ENCODE measurements at regions not wholly inside any gene's neighbourhood (a gene's known extent, or its start where the extent isn't known, plus 50 kb on each side); places are given as distances from the start of the nearest gene placed in this dataset.
A peak's percentile ranks its signal among the peaks of the same experiment; 100 is the strongest.

DNA sequence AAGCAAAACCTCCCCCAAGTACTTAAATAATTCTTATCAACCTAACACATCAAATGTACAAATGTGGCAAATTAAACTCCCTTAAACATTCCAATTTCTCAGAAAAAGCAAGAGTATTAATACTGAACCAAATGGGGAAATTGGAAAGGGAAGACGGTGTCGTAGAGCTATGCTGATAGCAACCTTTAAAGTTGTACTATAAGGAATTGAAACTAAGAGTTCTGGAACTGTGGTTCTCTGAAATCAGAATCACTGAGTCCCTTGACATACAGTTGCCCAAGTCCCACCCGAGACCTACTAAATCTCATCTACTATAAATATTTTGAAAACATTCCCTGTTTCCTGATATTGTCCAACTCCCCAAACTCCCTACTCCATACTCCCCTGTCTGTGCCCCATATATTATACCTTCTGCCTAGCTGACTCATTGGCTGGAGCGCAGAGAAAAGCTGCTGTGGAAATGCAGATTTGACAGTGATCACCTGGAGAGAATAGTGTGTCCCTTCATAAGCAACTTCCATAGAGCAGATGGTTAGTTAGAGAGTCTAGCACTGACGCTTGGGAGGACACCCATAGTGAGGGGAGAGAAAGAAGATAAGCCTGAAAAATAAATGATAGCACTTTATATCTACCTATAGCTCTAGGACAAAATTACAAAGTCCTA lies 51.4 kb upstream of the ITM2B start:
- no peak for DNase-seq (ENCODE audit: low read depth in 4 of 4, low spot score in 1 of 4)

DNA sequence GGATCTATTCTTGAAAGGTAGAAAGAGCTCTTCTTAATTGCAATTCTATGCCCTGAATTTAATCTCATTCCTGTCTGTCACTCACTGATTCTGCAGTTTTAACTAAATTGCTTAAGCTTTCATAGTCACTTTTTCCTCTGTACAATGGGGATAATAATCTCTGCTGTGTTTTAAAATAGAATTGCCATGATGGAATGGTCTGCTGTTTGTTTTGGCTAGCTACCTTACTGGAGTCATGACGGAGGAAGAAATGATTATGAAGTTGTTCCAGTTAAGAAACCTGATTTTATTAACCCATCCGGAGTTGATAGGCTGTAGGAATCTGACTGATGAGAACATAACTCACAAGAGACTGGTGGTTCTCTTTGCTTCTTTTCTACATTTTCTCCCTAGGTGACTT lies 54.9 kb upstream of the ITM2B start:
- no peak for DNase-seq (ENCODE audit: low read depth in 4 of 4, low spot score in 1 of 4)

DNA sequence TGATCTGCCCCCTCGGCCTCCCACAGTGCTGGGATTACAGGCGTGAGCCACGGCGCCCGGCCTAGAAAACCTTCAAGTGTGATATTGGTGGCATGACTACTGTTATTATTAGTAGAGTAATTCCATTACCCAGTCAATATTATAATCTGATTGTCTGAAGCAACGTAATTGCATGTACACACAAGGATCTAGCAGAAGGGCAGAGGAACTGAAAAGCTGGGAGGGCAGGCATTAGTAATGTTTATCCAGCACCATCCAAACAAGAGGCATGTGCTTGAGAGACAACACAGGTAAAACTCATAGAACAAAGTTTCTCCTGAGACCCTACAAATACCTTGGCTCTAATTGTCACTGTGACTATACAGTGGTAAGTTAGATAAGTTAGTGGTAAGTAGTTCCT lies 56.2 kb upstream of the ITM2B start:
- no peak for DNase-seq (ENCODE audit: low read depth in 4 of 4, low spot score in 1 of 4)

DNA sequence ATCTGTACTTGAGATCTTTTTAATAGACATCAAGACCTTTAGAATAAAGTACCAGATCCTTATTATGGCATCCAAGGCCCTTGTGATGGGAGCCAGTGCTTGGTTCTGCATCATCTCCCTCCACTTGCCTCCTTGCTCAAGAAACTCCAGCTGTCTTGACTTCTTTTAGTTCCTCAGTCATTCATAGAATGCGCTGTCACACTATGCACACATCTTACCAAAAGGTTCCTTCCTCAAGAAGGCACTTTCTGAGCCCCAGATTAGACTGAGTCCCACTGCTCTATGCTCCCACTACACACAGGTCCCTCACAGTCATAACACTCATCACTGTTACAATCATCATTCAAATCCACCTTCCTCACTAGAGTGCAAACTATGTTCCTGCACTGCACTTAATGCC lies 57.8 kb upstream of the ITM2B start:
- DNase-seq (ENCODE audit: low read depth in 4 of 4, low spot score in 1 of 4) = no peak

DNA sequence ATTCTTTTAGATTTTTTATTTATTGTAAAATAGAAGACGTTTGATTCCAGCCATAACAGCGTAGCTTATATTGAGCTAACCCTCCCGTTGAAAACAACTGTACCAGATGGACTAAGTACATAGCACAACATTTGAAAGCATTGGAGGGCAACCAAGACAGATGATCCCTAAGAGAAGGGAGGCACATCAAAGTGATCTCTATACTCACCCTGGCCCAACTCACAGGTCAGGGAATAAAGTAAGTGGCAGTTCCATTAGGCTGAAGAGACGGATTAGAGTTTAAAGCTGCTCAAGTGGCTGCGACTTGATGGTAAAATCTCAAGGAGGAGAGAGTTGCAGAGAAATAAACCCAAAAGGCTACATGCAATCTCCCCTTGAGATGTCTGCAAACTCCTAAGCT lies 65.1 kb upstream of the ITM2B start:
- no peak for DNase-seq (ENCODE audit: low read depth in 4 of 4, low spot score in 1 of 4)

DNA sequence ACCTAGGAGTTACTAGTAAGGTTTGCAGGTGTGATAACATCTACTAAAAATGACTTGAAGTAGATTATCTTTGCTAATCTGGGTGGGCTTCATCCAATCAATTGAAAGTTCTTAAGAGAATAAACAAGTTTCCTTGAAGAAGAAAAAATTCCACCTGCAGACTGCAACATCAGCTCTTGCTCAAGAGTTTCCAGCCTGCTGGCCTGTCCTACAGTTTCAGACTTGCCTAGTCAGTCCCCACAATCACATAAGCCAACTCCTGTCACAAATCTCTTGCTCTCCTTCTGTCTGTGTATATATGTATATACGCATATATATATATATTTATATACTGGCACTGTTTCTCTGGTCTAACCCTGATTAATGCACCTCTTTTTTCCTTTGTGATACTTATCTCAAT lies 67.3 kb upstream of the ITM2B start:
- DNase-seq (ENCODE audit: low read depth in 4 of 4, low spot score in 1 of 4) = no peak

DNA sequence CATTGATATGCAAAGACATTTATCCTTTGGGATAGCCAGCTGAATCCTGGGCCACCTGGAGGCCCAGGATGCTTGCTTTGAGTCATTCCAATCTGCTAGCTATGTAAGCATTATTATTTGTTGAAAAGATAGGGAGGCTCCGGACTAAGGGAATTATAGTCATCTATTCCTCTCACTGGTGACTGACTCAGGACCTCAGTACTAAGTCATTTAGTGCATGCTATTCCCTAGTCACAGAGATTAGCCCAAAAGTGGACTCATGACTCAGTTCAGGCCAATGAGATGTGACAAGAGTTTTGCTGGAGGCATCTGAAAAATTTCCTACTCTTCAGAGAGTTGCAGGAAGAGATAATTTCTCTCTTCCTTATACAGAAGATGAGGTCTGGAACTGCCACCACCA lies 67.9 kb upstream of the ITM2B start:
- no peak for DNase-seq (ENCODE audit: low read depth in 4 of 4, low spot score in 1 of 4)

DNA sequence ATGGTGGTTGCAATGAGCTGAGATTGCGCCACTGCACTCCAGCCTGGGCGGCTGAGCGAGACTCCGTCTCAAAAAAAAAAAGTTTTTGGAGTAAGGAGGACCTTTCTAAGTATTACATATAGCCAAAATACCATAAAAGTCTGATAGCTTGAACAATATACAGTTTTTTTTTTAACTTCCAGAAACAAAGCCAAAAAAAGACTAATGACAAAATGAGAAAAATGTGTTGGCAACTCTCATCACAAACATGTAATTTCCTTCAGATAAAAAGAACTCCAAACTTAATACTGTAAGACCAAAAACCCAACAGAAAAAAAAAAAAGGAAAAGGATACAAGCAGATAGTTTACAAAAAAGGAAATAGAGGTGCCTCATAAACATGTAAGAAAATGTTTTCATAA lies 68.2 kb upstream of the MED4 start:
- DNase-seq (ENCODE audit: low read depth in 4 of 4, low spot score in 1 of 4) = no peak

DNA sequence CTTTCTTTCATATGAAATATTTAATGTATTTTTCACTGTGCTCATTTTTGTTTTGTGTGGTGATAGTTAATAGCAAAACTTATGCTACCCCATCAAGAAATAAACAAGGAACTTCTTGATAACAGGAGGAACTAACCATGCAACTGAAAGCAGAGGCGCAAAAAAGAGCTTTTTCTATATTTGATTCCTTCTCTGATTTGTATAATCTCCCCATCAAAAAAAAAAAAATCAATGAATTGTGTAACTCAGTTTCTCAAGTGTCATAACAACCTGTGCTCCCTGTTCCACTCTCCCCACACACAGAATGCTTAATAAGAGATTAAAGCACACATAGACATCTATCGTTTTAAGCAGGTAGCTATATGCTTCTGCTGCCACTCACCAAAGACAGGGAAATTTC lies 67.3 kb upstream of the MED4 start:
- no peak for DNase-seq (ENCODE audit: low read depth in 4 of 4, low spot score in 1 of 4)

DNA sequence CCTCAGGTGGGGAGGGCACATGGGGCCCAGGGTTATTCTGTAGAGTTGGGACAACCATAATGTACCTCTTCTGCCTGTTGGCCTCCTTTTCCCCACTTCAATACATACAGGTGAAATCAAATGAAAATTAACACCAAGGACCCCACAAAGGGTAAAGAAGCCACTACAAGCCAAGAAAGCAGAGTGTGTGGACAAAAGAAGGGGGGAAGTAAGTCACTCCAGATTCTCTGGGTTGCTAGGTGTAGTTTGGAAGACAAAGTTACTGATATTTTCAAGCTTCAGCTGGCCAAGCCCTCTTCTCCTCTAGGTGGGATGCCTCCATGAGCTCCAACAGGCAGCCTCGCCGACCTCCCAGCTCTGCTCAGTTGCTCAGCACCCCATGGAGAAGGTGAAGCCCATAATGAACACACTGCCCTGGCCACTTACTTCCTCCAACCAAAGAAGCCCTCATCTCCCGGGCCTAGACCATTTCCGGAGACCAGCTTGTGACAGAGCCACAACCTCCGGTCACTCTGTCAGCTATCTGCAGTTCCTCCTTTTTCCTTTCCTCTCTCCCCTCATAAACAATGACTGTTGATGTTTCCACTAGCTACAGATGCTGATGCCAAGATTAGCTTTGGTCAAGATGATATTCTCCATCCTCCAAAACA lies 66.8 kb upstream of the MED4 start:
- DNase-seq (ENCODE audit: low read depth in 4 of 4, low spot score in 1 of 4) = no peak

DNA sequence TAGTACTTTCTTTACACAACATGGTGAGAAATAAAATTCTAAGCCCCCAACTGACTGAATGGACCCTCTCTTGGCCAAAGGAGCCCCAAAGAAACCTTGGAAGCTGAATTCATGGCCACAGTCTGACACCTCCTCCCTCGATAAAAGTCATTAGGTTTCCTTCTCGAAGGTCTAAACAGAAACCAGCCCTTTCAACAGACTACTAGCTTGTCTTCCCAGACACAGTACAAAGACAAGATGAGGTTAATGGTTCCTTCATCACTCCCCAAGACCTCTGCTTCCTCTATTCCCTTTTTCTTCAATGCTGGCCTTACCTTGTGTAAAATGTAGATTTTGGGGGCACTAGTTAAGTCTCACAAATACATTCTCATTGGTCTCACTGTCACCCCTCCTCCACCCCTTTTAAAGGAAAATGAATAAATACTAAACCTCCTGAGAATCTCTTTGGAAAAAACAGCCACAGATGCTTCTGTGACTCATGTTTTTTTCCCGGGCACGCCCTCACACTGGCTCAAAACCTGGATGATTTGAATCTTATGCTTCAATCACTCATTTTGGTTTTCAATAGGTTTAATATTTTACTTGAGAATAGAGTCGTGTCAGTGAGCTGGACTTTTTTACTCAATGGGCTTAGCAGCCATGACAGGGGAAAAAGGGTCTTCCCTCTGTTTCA lies 65.8 kb upstream of the MED4 start:
- DNase-seq (ENCODE audit: low read depth in 4 of 4, low spot score in 1 of 4) = no peak

DNA sequence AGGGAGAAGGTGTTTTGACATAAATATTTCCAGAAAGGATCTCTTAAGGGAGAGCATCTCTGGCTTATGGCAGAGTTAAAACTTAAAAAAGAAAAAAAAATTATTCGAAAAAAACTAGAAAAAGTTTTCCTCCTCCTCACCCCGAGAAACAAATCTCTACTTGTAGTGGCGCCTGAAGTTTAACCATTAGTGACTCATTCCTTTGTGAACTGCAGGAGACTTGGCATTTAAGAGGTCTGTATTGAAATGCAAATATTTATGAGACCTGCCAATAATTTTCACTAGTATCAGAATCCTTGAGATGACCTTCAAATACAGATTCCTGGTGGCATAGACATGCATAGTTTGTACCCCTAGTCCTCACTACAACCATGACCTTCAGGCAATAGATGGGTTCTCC lies 64.9 kb upstream of the MED4 start:
- DNase-seq (ENCODE audit: low read depth in 4 of 4, low spot score in 1 of 4) = no peak

DNA sequence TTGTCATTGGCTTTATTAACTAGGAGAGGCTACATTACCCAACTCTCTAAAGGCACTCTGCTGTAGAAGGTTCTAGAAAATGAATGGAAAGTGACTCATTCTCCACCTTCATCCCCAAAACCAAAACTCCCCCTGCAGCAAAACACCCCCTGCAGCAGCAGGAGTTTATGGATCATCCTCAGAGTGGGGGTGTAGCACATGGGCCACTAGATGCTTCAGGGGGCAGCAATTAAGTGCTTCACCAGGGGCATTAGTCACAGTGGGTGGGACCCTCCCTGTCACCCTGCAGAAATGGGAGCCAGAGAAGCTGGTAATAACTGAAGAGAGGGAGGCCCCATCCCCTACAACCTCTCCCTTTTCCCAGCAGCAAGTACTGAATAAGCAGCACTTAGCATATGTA lies 64.5 kb upstream of the MED4 start:
- no peak for DNase-seq (ENCODE audit: low read depth in 4 of 4, low spot score in 1 of 4)

DNA sequence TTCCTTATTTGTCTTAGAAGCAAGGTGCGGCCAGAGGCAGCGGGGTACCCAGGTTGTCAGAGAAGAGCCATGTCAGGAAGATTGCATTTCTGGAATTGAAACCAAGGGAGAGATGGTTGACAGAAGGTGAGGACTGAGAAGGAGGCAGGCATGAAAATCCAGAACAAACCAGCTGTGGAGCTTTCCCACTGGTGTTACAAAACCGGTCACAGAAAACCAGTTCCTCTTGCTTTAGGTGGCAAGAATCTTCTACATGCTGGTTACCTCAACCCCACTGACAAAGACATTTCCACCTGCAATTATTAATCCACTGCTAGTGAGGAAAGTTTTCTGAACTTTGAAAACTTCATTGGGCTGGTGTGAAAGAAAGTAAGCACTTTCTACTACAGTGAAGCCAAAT lies 64.0 kb upstream of the MED4 start:
- no peak for DNase-seq (ENCODE audit: low read depth in 4 of 4, low spot score in 1 of 4)

DNA sequence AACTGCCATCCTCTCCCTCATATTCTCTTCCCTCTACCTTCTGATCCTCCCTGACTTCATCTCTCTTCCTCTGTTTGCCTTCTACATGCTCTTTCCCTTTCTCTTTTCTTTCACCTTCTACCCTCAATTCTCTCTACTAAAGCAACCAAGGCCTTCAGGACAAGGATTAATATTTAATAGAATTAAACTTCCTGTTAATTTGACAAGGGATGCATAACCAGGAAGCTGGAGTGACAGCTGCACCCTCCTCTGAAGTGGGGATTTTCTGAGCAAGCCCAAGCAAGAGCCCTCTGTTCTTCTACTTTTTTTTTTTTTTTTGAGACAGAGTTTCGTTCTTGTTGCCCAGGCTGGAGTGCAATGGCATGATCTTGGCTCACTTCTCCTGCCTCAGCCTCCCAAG lies 63.4 kb upstream of the MED4 start:
- no peak for DNase-seq (ENCODE audit: low read depth in 4 of 4, low spot score in 1 of 4)

DNA sequence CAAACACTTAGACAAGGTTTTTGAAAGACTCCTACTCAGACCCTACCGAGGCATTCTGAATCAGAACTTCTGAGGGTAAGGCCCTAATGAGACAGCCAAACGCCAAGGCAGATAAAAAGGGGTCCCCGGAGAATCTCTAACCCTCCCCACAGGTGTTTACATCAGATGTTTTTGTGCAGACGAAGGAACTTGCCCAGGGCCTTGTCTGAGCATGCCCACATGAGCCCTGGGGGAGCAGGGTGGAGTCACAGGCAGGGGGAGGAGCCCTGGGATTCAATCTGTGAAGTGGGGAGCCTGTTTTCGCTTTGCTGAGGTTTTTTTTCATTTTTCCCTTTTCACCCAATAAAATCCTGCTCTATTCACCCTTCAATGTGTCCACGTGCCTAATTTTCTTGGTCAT lies 61.6 kb upstream of the MED4 start:
- peak in 3 of 4 experiments; percentile 22 to 54 (median 47) for DNase-seq (ENCODE audit: low read depth in 4 of 4, low spot score in 1 of 4)

DNA sequence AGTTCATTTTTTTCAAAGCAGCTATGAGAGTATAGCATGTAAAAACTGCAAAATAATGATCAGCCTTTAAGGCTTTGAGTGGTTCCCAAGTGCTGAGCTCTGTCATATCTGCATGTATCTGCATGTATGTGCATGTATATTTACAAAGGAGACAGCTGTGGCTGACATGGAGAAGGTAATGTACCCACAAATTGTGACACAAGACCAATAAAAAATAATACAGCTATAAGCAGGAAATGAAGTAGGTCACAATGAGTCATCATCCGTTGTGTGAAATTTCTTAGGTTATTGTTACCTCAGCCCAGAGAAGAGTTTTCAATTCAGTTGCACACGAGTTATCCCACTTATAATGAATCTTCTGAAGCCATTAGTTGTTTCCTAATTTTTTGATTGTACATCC lies 60.9 kb upstream of the MED4 start:
- no peak for DNase-seq (ENCODE audit: low read depth in 4 of 4, low spot score in 1 of 4)

DNA sequence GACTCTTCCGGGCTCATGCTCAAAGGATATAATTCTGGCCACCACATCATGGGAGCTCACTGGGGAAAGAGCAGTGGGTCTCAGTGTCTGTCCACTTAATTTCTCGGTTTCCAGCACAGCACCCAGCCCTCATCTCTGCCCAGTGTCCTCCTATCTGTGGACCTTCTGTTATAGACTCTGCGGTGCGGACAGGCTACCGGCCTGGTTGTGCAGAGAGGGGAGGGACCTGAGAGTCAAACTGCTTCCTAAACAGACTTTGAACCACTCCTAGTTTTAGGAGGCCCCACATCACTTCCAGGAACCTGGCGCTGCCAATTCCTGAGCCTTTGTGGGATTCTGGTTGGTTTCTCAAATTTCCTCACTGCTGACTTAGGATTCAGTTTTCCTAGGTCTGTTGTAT lies 59.8 kb upstream of the MED4 start:
- no peak for DNase-seq (ENCODE audit: low read depth in 4 of 4, low spot score in 1 of 4)

DNA sequence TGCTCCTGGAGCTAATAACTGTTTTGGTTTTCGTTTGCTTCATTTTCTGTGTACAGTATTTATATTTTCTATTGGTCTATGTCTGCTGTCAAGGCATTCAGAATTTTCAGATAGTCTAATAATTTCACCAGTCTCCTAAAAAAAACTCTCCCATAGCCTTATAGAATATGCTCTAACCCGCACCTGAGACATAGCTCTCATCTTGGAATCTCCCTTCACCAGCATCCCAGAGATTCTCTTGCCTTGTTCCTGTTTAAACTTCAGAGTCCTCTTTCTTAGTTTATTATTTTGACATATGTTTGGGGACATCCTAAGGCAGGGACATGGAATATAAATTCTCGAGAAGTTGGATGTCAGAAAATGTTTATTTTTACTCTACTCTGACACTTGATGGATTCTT lies 58.3 kb upstream of the MED4 start:
- DNase-seq (ENCODE audit: low read depth in 4 of 4, low spot score in 1 of 4) = no peak

DNA sequence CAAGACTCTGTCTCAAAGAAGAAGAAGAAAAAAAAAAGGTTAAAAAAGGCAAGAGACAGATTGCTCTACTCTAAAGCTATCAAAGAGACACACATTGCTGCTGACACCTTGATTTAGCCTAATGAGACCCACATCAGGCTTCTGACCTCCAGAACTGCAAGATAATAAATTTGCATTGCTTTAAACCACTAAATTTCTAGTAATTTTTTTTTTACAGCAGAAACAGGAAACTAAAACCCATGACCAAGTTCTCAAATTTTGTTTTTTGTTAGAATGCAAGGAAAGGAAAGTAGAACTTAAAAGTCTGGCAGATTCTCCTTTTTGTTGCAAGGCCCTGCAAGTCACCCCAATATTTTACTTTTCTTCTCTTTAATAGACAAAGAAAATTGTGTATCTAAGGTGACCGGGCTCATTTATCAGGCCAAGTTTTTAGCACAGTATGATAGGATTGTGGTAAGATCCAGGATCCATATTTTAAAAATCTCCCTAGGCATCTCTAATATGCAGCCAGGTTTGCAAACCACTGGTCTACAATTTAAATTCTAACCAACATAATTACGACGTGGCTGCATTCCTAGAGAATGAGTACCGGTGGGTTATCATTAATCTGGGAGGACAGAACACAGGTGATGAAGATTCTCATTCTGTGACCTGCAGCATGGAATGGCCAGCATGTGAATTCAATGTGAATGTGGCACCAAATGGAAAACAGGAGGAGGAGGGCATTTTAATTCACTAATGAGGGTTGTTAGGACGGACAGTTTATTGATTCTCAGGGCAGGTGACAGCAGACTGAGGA lies 56.7 kb upstream of the MED4 start:
- DNase-seq (ENCODE audit: low read depth in 4 of 4, low spot score in 1 of 4) = no peak

DNA sequence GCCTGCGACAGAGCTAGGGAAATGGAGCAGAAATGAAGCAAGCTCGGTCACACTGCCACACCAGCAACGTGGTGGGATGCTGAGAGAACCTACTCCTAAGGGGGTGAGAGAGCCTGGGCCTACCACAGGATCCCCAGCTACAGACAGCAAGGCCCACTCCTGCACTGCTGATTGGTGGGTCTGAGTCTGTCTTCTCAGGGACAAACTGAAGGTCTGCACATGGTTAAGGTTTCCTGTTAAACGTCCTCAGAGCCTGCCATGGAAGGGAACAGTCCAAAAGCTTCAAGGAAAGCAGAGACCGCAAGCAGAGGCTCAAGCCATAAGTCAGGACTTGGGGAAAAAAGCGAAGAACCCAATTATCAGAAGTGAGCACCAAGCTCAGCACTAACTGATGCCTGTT lies 53.5 kb upstream of the MED4 start:
- no peak for DNase-seq (ENCODE audit: low read depth in 4 of 4, low spot score in 1 of 4)

DNA sequence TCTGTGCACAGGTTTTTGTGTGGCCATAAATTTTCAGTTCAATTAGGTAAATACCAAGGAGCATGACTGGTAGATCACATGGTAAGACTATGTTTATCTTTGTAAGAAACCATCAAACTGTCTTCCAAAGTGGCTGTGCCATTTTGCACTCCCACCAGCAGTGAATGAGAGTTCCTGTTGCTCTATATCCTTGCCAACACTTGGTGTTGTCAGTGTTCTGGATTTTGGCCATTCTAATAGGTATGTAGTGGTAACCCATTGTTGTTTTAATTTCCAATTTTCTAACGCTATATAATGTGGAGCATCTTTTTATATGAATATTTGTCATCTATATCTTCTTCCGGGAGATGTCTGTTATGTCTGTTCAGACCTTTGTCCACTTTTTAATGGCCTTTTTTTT lies 51.7 kb upstream of the MED4 start:
- no peak for DNase-seq (ENCODE audit: low read depth in 4 of 4, low spot score in 1 of 4)
